SJSA1 (cell line): ENCODE measurements at regions not wholly inside any gene's neighbourhood (a gene's known extent, or its start where the extent isn't known, plus 50 kb on each side); places are given as distances from the start of the nearest gene placed in this dataset.

Source experiments
- DNase-seq, 2 experiments: peaks; one replicate each; pipeline ENCODE4 v3.0.0-alpha.2; 2015 to 2020; ENCODE audit warnings: low spot score in 2 of 2, low read depth in 1 of 2
- H3K27ac ChIP-seq: fragments of 250-450 bp; sonication (Bioruptor Pico); 2 replicates; pipeline ENCODE4 v1.5.1; 2020; ENCODE audit warnings: mild to moderate bottlenecking, moderate library complexity
- H3K27me3 ChIP-seq: fragments of 250-450 bp; sonication (Bioruptor Pico); replicated peaks from 2 replicates; pipeline ENCODE4 v1.5.1; 2020; ENCODE audit warnings: mild to moderate bottlenecking, moderate library complexity
- H3K36me3 ChIP-seq: fragments of 250-450 bp; sonication (Bioruptor Pico); 2 replicates; pipeline ENCODE4 v1.5.1; 2020; ENCODE audit warnings: mild to moderate bottlenecking
- H3K4me1 ChIP-seq: fragments of 250-450 bp; sonication (Bioruptor Pico); replicated peaks from 2 replicates; pipeline ENCODE4 v1.6.1; 2021; ENCODE audit warnings: mild to moderate bottlenecking
- H3K4me3 ChIP-seq: fragments of 250-450 bp; sonication (Bioruptor Pico); 2 replicates; pipeline ENCODE4 v1.5.1; 2020; ENCODE audit warnings: mild to moderate bottlenecking
- H3K9me3 ChIP-seq: fragments of 250-450 bp; sonication (Bioruptor Pico); replicated peaks from 2 replicates; pipeline ENCODE4 v1.5.1; 2020; ENCODE audit warnings: mild to moderate bottlenecking

- H3K9me3 ChIP-seq, result no peaks in the 10 kb centered on the region
- H3K4me3 ChIP-seq, result no peak overlapping the region
- H3K4me1 ChIP-seq, result peaks cover 6% of the 10 kb centered on the region; the same call in 1 of the 2 replicates
- H3K27me3 ChIP-seq, result no peaks in the 10 kb centered on the region
- DNase-seq, result no peak
- H3K36me3 ChIP-seq, result no peaks in the 10 kb centered on the region
- H3K27ac ChIP-seq, result no peak overlapping the region
These were observed 187.5 kb upstream of the ANK2 start for GRCh38 chr4:112861691-112862674.

DNA sequence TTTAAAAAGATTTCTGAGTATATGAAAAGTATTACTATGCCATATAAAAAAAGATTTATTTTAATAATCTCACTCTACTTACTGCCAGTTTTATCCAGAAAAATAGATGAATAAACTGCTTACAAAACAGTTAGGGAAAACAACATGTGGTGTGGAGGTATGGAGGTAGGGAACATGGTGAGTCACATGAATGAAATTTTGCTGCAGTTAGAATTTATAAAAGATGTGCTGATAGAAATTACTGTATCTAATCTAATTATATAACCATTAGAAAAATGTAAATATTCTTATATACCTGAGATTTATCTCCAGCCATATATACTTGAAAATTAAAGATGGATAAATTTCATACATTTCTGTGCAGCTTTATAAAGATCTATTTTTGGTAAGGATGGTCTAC is 184.0 kb upstream of the ANK2 start:
- no peak for DNase-seq
- Histone ChIP-seq H3K36me3 (no peaks in the 10 kb centered on the region), H3K4me3 (no peak overlapping the region), H3K9me3 (no peaks in the 10 kb centered on the region), H3K4me1 (no peaks in the 10 kb centered on the region), H3K27ac (no peak overlapping the region), H3K27me3 (no peaks in the 10 kb centered on the region)

- no peak overlapping the region for H3K4me3 ChIP-seq
- no peaks in the 10 kb centered on the region for H3K36me3 ChIP-seq
- H3K9me3 ChIP-seq, result no peaks in the 10 kb centered on the region
- H3K27ac ChIP-seq, result no peak overlapping the region
- no peak for DNase-seq
- H3K27me3 ChIP-seq, result no peaks in the 10 kb centered on the region
- H3K4me1 ChIP-seq, result no peaks in the 10 kb centered on the region
These were observed 173.1 kb upstream of the ANK2 start for GRCh38 chr4:112876316-112876715.

GRCh38 chr4:112881842-112882241 is 167.6 kb upstream of the ANK2 start:
- no peaks in the 10 kb centered on the region for H3K4me1 ChIP-seq
- no peaks in the 10 kb centered on the region for H3K36me3 ChIP-seq
- H3K9me3 ChIP-seq, result no peaks in the 10 kb centered on the region
- H3K4me3 ChIP-seq, result no peak overlapping the region
- H3K27ac ChIP-seq, result no peak overlapping the region
- H3K27me3 ChIP-seq, result no peaks in the 10 kb centered on the region
- no peak for DNase-seq

DNA sequence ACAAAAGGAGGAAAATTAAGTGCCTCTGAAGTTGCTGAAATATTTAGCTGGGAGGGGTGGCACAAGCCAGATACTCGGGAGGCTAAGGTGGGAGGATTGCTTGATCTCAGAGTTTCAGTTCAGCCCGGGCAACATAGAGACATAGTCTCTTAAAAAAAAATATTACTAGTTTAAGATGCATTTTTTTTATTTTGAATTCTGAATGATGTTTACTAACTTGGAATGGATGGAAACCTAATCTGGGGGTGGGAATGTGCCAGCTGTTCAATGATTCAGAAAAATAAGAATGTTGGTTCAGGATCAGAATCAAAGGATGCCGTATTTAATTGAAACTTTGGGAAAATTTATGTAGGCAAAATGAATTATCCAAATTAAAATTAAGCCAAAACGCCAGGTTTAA is 167.2 kb upstream of the ANK2 start:
- no peaks in the 10 kb centered on the region for H3K9me3 ChIP-seq
- no peak for DNase-seq
- no peaks in the 10 kb centered on the region for H3K4me1 ChIP-seq
- no peaks in the 10 kb centered on the region for H3K36me3 ChIP-seq
- H3K27ac ChIP-seq, result no peak overlapping the region
- H3K4me3 ChIP-seq, result no peak overlapping the region
- no peaks in the 10 kb centered on the region for H3K27me3 ChIP-seq

- no peak overlapping the region for H3K27ac ChIP-seq
- DNase-seq, result no peak
- no peaks in the 10 kb centered on the region for H3K27me3 ChIP-seq
- H3K4me3 ChIP-seq, result no peak overlapping the region
- H3K36me3 ChIP-seq, result no peaks in the 10 kb centered on the region
- H3K4me1 ChIP-seq, result no peaks in the 10 kb centered on the region
- no peaks in the 10 kb centered on the region for H3K9me3 ChIP-seq
These were observed 165.0 kb upstream of the ANK2 start for GRCh38 chr4:112884406-112884805.

DNA sequence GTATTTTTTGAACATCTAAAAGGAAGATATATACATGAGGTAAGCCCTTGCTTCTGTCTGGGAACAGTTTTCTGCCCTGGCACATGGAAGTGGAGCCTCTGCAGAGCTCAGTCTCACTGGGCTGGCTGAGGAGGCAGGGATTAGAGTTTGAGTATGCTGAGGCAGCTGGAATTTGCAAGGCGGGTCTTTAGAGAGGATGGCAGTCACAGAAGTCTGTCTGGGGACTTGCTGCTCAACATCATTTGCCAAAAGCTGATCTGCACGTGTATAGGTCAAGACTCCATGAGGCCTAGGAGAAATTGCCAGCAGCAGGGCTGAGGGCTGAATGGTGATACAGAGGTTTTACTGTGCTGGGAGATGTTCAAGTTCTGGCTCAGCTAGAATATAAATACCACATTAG is 163.6 kb upstream of the ANK2 start:
- Histone ChIP-seq H3K36me3 (no peaks in the 10 kb centered on the region), H3K27ac (no peak overlapping the region), H3K9me3 (no peaks in the 10 kb centered on the region), H3K4me3 (no peak overlapping the region), H3K4me1 (no peaks in the 10 kb centered on the region), H3K27me3 (no peaks in the 10 kb centered on the region)
- no peak for DNase-seq

DNA sequence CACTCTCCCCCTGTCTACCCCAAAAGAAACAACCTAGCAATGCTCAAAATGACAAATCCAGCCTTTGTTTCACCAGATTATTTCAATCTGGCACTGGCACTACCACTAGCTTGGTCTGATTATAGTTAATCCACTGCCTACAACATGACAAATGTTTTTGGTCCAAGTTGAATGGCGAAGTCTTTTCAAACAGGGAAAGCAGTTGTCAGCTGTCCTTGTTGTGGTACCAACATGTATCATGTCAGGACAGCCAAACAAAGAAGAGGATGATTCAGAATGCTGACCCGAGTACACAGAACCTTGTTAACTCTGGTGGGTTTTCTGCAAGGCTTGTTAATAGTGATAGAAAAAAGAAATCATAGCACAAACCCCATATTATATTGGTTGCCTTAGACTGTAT is 160.8 kb upstream of the ANK2 start:
- Histone ChIP-seq H3K9me3 (no peaks in the 10 kb centered on the region), H3K4me1 (no peaks in the 10 kb centered on the region), H3K4me3 (no peak overlapping the region), H3K27me3 (no peaks in the 10 kb centered on the region), H3K27ac (no peak overlapping the region), H3K36me3 (no peaks in the 10 kb centered on the region)
- DNase-seq, result no peak

GRCh38 chr4:112889199-112889598 is 160.3 kb upstream of the ANK2 start:
- no peak for DNase-seq
- no peak overlapping the region for H3K4me3 ChIP-seq
- H3K36me3 ChIP-seq, result no peaks in the 10 kb centered on the region
- H3K9me3 ChIP-seq, result no peaks in the 10 kb centered on the region
- H3K27ac ChIP-seq, result no peak overlapping the region
- no peaks in the 10 kb centered on the region for H3K4me1 ChIP-seq
- H3K27me3 ChIP-seq, result no peaks in the 10 kb centered on the region

DNA sequence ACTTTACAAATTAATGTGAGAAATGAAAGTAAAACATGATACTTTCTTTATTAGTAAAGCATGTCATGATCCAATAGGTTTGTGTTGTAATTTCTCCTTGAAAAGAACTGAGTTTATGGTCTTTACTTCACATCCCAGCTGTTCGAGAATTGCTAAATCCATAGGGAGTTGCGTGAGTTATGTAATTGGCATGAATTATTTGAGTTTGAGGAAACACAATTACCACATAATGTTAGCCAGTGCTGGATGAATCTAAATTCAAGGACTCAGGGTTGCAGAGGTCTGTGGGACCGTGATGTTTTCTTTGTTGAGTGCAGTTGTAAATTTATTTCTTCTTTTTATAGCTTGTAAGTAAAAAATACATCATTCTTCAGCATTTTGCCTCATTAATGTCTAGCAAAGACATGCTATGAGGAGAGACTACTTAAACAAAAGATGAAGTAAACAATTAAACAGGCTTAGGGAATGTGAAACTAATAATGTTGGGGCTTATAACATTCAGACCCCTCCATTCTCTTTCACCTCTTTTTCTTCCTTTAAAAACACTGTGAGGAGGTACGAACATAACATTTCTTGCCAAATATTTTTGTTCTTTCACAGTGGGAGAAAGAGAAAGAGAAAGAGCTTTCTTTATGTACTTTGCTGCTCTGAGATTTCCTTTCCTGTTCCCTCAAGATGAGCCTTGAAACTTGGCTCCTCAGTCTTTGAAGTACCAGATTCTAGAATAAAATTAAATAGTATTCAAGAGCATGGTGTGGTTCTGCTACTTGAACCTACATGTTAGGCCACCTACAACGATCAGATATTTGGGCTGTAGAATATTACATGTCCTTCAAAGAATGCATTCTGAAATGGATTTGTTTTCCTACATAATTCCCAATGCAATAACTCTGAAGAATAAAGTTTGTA is 159.6 kb upstream of the ANK2 start:
- Histone ChIP-seq H3K27ac (no peak overlapping the region; the same call in 1 of the 2 replicates), H3K36me3 (no peaks in the 10 kb centered on the region), H3K27me3 (no peaks in the 10 kb centered on the region), H3K9me3 (no peaks in the 10 kb centered on the region), H3K4me3 (peak overlapping the region; percentile 12), H3K4me1 (no peaks in the 10 kb centered on the region)
- DNase-seq, result peak in 1 of 2 experiments; percentile 9

GRCh38 chr4:112894480-112894879 is 155.0 kb upstream of the ANK2 start:
- H3K9me3 ChIP-seq, result no peaks in the 10 kb centered on the region
- no peaks in the 10 kb centered on the region for H3K4me1 ChIP-seq
- no peak for DNase-seq
- no peak overlapping the region for H3K4me3 ChIP-seq
- no peaks in the 10 kb centered on the region for H3K27me3 ChIP-seq
- H3K27ac ChIP-seq, result no peak overlapping the region
- no peaks in the 10 kb centered on the region for H3K36me3 ChIP-seq

- no peaks in the 10 kb centered on the region for H3K9me3 ChIP-seq
- H3K27me3 ChIP-seq, result no peaks in the 10 kb centered on the region
- H3K4me3 ChIP-seq, result no peak overlapping the region
- no peak overlapping the region for H3K27ac ChIP-seq
- H3K4me1 ChIP-seq, result no peaks in the 10 kb centered on the region
- no peak for DNase-seq
- no peaks in the 10 kb centered on the region for H3K36me3 ChIP-seq
These were observed 154.5 kb upstream of the ANK2 start for GRCh38 chr4:112894951-112895350.

- H3K4me1 ChIP-seq, result no peaks in the 10 kb centered on the region
- H3K4me3 ChIP-seq, result no peak overlapping the region
- peak in 1 of 2 experiments; percentile 4 for DNase-seq
- no peaks in the 10 kb centered on the region for H3K9me3 ChIP-seq
- no peak overlapping the region for H3K27ac ChIP-seq
- H3K27me3 ChIP-seq, result no peaks in the 10 kb centered on the region
- H3K36me3 ChIP-seq, result no peaks in the 10 kb centered on the region
These were observed 153.4 kb upstream of the ANK2 start for GRCh38 chr4:112895811-112896608.
